ENCODE measurements at regions not wholly inside any gene's neighbourhood (a gene's known extent, or its start where the extent isn't known, plus 50 kb on each side); places are given as distances from the start of the nearest gene placed in this dataset.

GRCh38 chr9:32698706-32699277 lies 63.3 kb upstream of the TAF1L start:
- TF ChIP-seq CTCF (IDR thresholded peaks at IDR 0.05; ENCODE audit: insufficient read depth, low read depth, low read length, missing control alignments) = no peak
- peak; percentile 52 for DNase-seq (ENCODE audit: low read depth)
- no peak overlapping the region for H3K4me3 ChIP-seq (ENCODE audit: low read length)

- TF ChIP-seq CTCF (IDR thresholded peaks at IDR 0.05; ENCODE audit: insufficient read depth, low read depth, low read length, missing control alignments) = no peak
- DNase-seq (ENCODE audit: low read depth) = peak; percentile 43
- no peak overlapping the region for H3K4me3 ChIP-seq (ENCODE audit: low read length)
These were observed 66.0 kb upstream of the TAF1L start for GRCh38 chr9:32701321-32702022.

- H3K4me3 ChIP-seq (ENCODE audit: low read length) = no peak overlapping the region
- DNase-seq (ENCODE audit: low read depth) = peak; percentile 29
- TF ChIP-seq CTCF (IDR thresholded peaks at IDR 0.05; ENCODE audit: insufficient read depth, low read depth, low read length, missing control alignments) = peak; percentile 27
These were observed 68.2 kb upstream of the TAF1L start for GRCh38 chr9:32703635-32704034.

- TF ChIP-seq CTCF (IDR thresholded peaks at IDR 0.05; ENCODE audit: insufficient read depth, low read depth, low read length, missing control alignments) = no peak
- H3K4me3 ChIP-seq (ENCODE audit: low read length) = no peak overlapping the region
- DNase-seq (ENCODE audit: low read depth) = no peak
These were observed 68.9 kb upstream of the TAF1L start for GRCh38 chr9:32704343-32704742.

GRCh38 chr9:32705059-32705458 lies 69.6 kb upstream of the TAF1L start:
- TF ChIP-seq CTCF (IDR thresholded peaks at IDR 0.05; ENCODE audit: insufficient read depth, low read depth, low read length, missing control alignments) = no peak
- peak; percentile 73 for DNase-seq (ENCODE audit: low read depth)
- no peak overlapping the region for H3K4me3 ChIP-seq (ENCODE audit: low read length)

GRCh38 chr9:32706004-32706724 lies 70.7 kb upstream of the TAF1L start:
- no peak overlapping the region for H3K4me3 ChIP-seq (ENCODE audit: low read length)
- TF ChIP-seq CTCF (IDR thresholded peaks at IDR 0.05; ENCODE audit: insufficient read depth, low read depth, low read length, missing control alignments) = no peak
- peak; percentile 19 for DNase-seq (ENCODE audit: low read depth)
